GM12892 (cell line): ENCODE measurements at regions not wholly inside any gene's neighbourhood (a gene's known extent, or its start where the extent isn't known, plus 50 kb on each side); places are given as distances from the start of the nearest gene placed in this dataset.

Experiments used
- POLR2A ChIP-seq: IDR thresholded peaks from 2 replicates; pipeline ENCODE4 v1.6.1; 2011; ENCODE audit warnings: low read depth, low read length, control low read depth
- TAF1 ChIP-seq: IDR thresholded peaks from 2 replicates; pipeline ENCODE4 v1.6.1; 2011; ENCODE audit warnings: low read depth, mild to moderate bottlenecking, control low read depth, low read length, borderline replicate concordance

DNA sequence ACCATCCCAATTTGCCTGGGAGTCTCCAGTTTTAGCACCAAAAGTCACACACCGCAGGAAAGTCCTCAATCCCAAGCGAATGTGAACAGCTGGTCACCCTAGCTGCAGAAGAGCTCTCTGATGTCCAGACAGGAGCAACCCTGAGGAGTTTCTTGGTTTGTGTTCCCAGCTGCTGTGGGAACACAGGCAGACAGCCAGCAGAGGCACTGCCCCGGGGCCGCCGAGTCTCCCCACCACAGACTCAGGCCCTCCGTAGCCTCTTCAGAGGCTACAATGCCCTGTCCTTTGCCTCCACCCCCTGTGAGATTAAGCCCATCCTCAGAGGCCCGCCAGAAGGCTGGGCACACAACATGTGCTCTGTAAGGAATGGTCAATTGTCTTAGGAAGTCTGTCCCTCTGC lies 111.5 kb downstream of the TTC32 start:
- TF ChIP-seq POLR2A = no peak
- TF ChIP-seq TAF1 = no peak
